ENCODE measurements at regions not wholly inside any gene's neighbourhood (a gene's known extent, or its start where the extent isn't known, plus 50 kb on each side); places are given as distances from the start of the nearest gene placed in this dataset.

- TF ChIP-seq POLR2AphosphoS5 (IDR thresholded peaks at IDR 0.05) = no peak
- TF ChIP-seq POLR2A (IDR thresholded peaks at IDR 0.05) = no peak
- TF ChIP-seq CTCF (IDR thresholded peaks at IDR 0.05 in 8 of 11, conservative IDR thresholded peaks at IDR 0.05 in 3 of 11) = no peak
- intact Hi-C loops (cut with DNase I; ENCODE audit: low total_unique reads) = no loop called here
These were observed 108.0 kb upstream of the DUSP10 start for GRCh38 chr1:221849897-221850296.

GRCh38 chr1:221849110-221849509 lies 107.2 kb upstream of the DUSP10 start:
- intact Hi-C loops (cut with DNase I; ENCODE audit: low total_unique reads) = no loop called here
- Histone ChIP-seq H3K27ac (no peak overlapping the region), H3K4me3 (no peak overlapping the region), H3K27me3 (replicated peaks in 1 of 7) (no peaks in the 10 kb centered on the region), H3K9me3 (no peaks in the 10 kb centered on the region), H3K36me3 (no peaks in the 10 kb centered on the region), H3K4me1 (no peaks in the 10 kb centered on the region)
- TF ChIP-seq POLR2AphosphoS5 (IDR thresholded peaks at IDR 0.05) (no peak), POLR2A (IDR thresholded peaks at IDR 0.05) (no peak)
- WGBS, 5 donors = 86 to 98% (median 93%) methylated on average over 1 of the region's 1 CpG
- no peak for DNase-seq

More at GRCh38 chr1:221849897-221850296, 108.0 kb upstream of the DUSP10 start:
- H3K27ac ChIP-seq = no peak overlapping the region
- no peak overlapping the region for H3K4me3 ChIP-seq
- DNase-seq = no peak
- WGBS, 5 donors = 87 to 93% (median 92%) methylated on average over 2 of the region's 2 CpGs
- H3K36me3 ChIP-seq = no peaks in the 10 kb centered on the region
- H3K9me3 ChIP-seq = no peaks in the 10 kb centered on the region
- no peaks in the 10 kb centered on the region for H3K4me1 ChIP-seq
- no peaks in the 10 kb centered on the region for H3K27me3 ChIP-seq (replicated peaks in 1 of 7)

GRCh38 chr1:221847676-221848075 lies 105.8 kb upstream of the DUSP10 start:
- intact Hi-C loops (cut with DNase I; ENCODE audit: low total_unique reads) = no loop called here
- Histone ChIP-seq H3K9me3 (no peaks in the 10 kb centered on the region), H3K27ac (no peak overlapping the region), H3K4me1 (no peaks in the 10 kb centered on the region), H3K36me3 (no peaks in the 10 kb centered on the region), H3K4me3 (no peak overlapping the region), H3K27me3 (replicated peaks in 1 of 7) (no peaks in the 10 kb centered on the region)
- WGBS, 5 donors = 90 to 96% (median 94%) methylated on average over 3 of the region's 3 CpGs
- DNase-seq = no peak
- TF ChIP-seq POLR2AphosphoS5 (IDR thresholded peaks at IDR 0.05) (no peak), CTCF (IDR thresholded peaks at IDR 0.05 in 8 of 11, conservative IDR thresholded peaks at IDR 0.05 in 3 of 11) (no peak), POLR2A (IDR thresholded peaks at IDR 0.05) (no peak)

GRCh38 chr1:221845650-221846371 lies 103.9 kb upstream of the DUSP10 start:
- no peaks in the 10 kb centered on the region for H3K27me3 ChIP-seq (replicated peaks in 1 of 7)
- no peaks in the 10 kb centered on the region for H3K9me3 ChIP-seq
- no peak for DNase-seq
- no peak for TF ChIP-seq CTCF (IDR thresholded peaks at IDR 0.05 in 8 of 11, conservative IDR thresholded peaks at IDR 0.05 in 3 of 11)
- no peak for TF ChIP-seq POLR2AphosphoS5 (IDR thresholded peaks at IDR 0.05)
- TF ChIP-seq POLR2A (IDR thresholded peaks at IDR 0.05) = no peak
- no peak overlapping the region for H3K27ac ChIP-seq
- 89 to 97% (median 94%) methylated on average over 9 of the region's 9 CpGs for WGBS, 5 donors
- intact Hi-C loops (cut with DNase I; ENCODE audit: low total_unique reads) = no loop called here
- H3K36me3 ChIP-seq = no peaks in the 10 kb centered on the region
- no peak overlapping the region for H3K4me3 ChIP-seq
- H3K4me1 ChIP-seq = peaks cover 0 to 6% (median 0%) of the 10 kb centered on the region in 6 donors
